Right atrium auricular region (tissue), 2 donors: ENCODE measurements at regions not wholly inside any gene's neighbourhood (a gene's known extent, or its start where the extent isn't known, plus 50 kb on each side); places are given as distances from the start of the nearest gene placed in this dataset.

Experiments
- DNase-seq: peaks from one replicate; pipeline ENCODE4 v3.0.0-alpha.2; 2019; ENCODE audit warnings: low spot score
- H3K27ac ChIP-seq, 2 donors: fragments of 200-600 bp; sonication (generic); 1 replicate in 1 of 2; 2 replicates in 1 of 2; pipeline ENCODE4 v1.5.1; 2016 to 2019
- H3K27me3 ChIP-seq, 2 donors: fragments of 200-600 bp; sonication (generic); one replicate each; pipeline versions ENCODE4 v1.5.1 to v1.6.0; 2017 to 2019
- H3K36me3 ChIP-seq: fragments of 200-600 bp; sonication (generic); one replicate; pipeline ENCODE4 v1.5.1; 2016
- H3K4me1 ChIP-seq, 2 donors: fragments of 200-600 bp; sonication (generic); one replicate each; pipeline versions ENCODE4 v1.5.1 to v1.6.0; 2017 to 2019
- H3K4me3 ChIP-seq, 2 donors: fragments of 200-600 bp; sonication (generic); 1 replicate in 1 of 2; 2 replicates in 1 of 2; pipeline ENCODE4 v1.5.1; 2017 to 2019; ENCODE audit warnings: mild to moderate bottlenecking in 1 of 2, moderate library complexity in 1 of 2
- H3K9me3 ChIP-seq, 2 donors: fragments of 200-600 bp; sonication (generic); one replicate each; pipeline ENCODE4 v1.5.1; 2019
- TF ChIP-seq, protein P1 (sequence below), 2 donors: fragments of 200-600 bp; sonication (generic); IDR thresholded peaks; one replicate each; pipeline ENCODE4 v1.5.1; 2019; ENCODE audit warnings: antibody characterized with exemption in 2 of 2

DNA sequence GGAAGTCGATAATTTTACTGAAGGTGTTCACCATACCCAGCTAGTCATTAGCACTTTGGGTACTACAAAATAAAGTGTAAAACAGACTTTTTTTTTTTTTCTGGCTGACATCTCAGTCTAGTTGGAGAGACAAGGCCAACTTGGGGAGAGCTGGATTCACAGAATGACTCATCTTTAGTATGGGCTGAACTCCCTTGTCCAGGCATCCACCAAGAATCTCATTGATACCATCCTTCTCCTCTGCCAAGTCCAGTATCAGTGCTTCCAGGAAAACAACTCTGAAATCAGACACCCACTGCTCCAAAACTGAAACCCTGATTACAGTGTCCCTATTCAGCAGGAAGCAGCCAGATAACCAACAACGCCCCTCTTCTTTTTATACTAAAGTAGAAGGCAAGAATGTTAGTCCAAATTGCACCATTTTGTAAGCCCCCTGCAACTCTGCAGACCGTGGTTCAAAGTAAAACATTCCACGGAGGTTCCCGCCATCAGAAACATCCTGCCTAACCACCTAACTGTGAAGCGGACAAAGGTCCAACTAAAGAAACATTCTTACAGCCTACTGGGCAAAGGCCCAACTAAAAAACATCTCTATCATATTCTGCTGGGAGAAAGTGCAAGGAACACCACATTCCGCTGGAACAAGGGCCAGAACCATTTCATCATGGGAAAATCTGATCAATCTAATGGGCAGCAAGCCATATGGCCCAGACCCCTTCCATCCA is 728.2 kb downstream of the BRINP1 start:
- DNase-seq, result no peak
- Histone ChIP-seq H3K9me3 (peaks cover 0 to 14% of the 10 kb centered on the region in 2 donors), H3K4me3 (no peak overlapping the region), H3K27ac (no peak overlapping the region), H3K36me3 (no peaks in the 10 kb centered on the region), H3K27me3 (no peaks in the 10 kb centered on the region), H3K4me1 (no peaks in the 10 kb centered on the region)
- TF ChIP-seq, protein P1, sequence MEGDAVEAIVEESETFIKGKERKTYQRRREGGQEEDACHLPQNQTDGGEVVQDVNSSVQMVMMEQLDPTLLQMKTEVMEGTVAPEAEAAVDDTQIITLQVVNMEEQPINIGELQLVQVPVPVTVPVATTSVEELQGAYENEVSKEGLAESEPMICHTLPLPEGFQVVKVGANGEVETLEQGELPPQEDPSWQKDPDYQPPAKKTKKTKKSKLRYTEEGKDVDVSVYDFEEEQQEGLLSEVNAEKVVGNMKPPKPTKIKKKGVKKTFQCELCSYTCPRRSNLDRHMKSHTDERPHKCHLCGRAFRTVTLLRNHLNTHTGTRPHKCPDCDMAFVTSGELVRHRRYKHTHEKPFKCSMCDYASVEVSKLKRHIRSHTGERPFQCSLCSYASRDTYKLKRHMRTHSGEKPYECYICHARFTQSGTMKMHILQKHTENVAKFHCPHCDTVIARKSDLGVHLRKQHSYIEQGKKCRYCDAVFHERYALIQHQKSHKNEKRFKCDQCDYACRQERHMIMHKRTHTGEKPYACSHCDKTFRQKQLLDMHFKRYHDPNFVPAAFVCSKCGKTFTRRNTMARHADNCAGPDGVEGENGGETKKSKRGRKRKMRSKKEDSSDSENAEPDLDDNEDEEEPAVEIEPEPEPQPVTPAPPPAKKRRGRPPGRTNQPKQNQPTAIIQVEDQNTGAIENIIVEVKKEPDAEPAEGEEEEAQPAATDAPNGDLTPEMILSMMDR (IDR thresholded peaks at IDR 0.05), result no peak

DNA sequence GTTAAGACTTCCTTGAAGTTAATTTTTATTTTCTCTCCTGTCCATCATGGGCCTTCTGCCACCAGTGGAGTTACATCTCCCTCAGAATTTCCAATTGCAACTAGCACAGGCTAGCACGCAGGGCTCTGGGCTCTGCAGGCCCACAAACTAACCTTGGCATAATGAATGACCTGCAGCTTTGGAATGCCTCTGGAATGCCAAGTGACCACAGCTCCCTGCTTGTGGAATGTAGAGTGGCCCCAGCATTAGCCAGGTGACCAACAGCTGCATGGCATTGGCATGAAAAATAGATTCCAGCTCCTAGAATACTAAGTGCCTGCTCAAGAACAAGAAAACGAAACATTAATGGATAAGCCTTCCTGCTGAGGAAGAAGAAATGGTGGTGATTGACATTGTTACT is 726.1 kb downstream of the BRINP1 start:
- Histone ChIP-seq H3K27me3 (no peaks in the 10 kb centered on the region), H3K4me3 (no peak overlapping the region), H3K27ac (no peak overlapping the region), H3K9me3 (peaks cover 0 to 18% of the 10 kb centered on the region in 2 donors), H3K36me3 (no peaks in the 10 kb centered on the region), H3K4me1 (no peaks in the 10 kb centered on the region)
- DNase-seq, result no peak
- TF ChIP-seq, protein P1 (IDR thresholded peaks at IDR 0.05), result no peak

DNA sequence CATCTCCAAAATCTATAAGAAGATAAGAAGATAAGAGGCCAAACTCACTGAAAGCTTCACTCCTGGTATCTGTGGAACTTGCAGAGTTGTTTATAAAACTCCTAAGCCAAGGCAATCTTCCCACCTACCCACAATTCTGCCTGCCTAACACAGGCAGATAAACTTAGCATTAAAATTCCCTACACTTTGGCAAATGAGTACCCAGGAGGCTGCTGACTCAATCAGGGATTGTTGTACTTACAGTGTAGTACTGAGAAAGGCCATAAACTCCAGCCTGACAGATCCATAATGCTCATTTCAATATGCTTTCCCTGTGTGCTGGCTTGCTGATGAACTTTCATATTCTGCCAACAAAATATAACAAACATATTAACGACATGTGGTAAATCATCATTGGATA is 725.2 kb downstream of the BRINP1 start:
- H3K36me3 ChIP-seq, result no peaks in the 10 kb centered on the region
- TF ChIP-seq, protein P1 (IDR thresholded peaks at IDR 0.05), result no peak

DNA sequence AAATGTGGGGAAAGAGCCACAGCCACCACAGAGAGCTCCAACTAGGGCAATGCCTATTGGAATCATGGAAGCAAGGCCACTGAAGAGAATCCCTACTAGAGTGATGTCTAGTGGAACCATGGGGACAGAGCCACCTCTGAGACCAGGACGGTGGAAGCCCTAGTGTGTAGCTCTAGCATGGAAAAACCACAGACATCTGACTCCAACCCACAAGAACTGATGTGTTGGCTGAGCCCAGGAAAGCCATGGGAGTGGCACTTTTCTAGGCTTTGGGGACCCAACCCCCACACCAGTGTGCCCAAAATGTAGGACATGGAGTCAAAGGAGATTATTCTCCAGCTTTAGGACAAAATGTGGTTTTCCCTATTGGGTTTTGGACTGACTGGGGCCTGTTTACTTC is 721.9 kb downstream of the BRINP1 start:
- TF ChIP-seq, protein P1 (IDR thresholded peaks at IDR 0.05), result no peak
- H3K9me3 ChIP-seq, result peaks cover 0 to 10% of the 10 kb centered on the region in 2 donors
- H3K4me1 ChIP-seq, result no peaks in the 10 kb centered on the region

More for the DNA sequence above, 725.2 kb downstream of the BRINP1 start:
- Histone ChIP-seq H3K27me3 (no peaks in the 10 kb centered on the region), H3K9me3 (peaks cover 0 to 13% of the 10 kb centered on the region in 2 donors), H3K4me1 (no peaks in the 10 kb centered on the region), H3K27ac (no peak overlapping the region), H3K4me3 (no peak overlapping the region)
- DNase-seq, result no peak

DNA sequence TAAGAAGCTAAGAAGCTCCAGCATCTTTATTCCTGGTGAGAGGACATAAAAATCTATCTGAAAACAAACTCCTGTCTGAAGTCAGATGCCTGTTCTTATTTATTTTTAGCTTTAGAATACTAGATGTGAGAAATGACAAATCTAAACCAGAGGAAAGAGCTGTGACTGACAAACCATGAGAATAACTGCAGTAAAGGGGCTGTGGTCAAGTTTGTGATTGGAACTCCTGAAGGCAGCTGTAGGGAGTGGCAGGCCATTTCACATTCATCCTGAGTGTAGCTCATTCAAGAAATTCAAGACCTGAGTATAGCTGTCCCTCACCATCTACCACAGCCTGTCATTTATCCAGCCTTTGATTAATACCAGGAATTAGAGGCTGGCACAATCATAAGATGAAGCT is 718.8 kb downstream of the BRINP1 start:
- Histone ChIP-seq H3K9me3 (peaks cover 0 to 10% of the 10 kb centered on the region in 2 donors), H3K36me3 (no peaks in the 10 kb centered on the region), H3K27me3 (no peaks in the 10 kb centered on the region), H3K4me1 (no peaks in the 10 kb centered on the region), H3K4me3 (no peak overlapping the region), H3K27ac (no peak overlapping the region)
- no peak for DNase-seq
- TF ChIP-seq, protein P1 (IDR thresholded peaks at IDR 0.05), result no peak

More for the DNA sequence above, 721.9 kb downstream of the BRINP1 start:
- Histone ChIP-seq H3K27ac (no peak overlapping the region), H3K27me3 (no peaks in the 10 kb centered on the region), H3K36me3 (no peaks in the 10 kb centered on the region), H3K4me3 (no peak overlapping the region)
- no peak for DNase-seq

DNA sequence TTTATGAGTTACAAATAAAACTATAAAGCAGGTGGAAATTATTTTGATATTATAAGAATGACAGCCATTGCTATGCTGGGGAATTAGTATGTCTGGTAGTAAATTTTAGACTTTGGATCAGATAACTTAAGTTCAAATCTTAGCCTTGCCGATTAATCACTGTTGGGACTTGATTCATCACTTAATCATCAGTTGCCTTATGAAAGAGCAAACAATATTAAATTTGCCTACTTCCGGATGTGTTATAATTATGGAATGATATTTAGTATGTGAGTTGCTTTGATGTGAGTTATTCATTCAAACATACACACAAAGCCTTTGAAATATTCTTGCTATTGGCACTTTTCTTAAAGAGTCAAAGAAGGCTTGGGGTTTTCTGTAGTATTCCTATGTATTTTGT is 717.7 kb downstream of the BRINP1 start:
- Histone ChIP-seq H3K36me3 (no peaks in the 10 kb centered on the region), H3K9me3 (no peaks in the 10 kb centered on the region), H3K4me3 (no peak overlapping the region), H3K27me3 (no peaks in the 10 kb centered on the region), H3K4me1 (no peaks in the 10 kb centered on the region), H3K27ac (no peak overlapping the region)
- TF ChIP-seq, protein P1 (IDR thresholded peaks at IDR 0.05), result no peak
- DNase-seq, result no peak
